CD4-positive, alpha-beta T cell treated with Interleukin-1 beta for 1 hour (primary cell): ENCODE measurements at regions not wholly inside any gene's neighbourhood (a gene's known extent, or its start where the extent isn't known, plus 50 kb on each side); places are given as distances from the start of the nearest gene placed in this dataset.

Source experiments
- DNase-seq, 2 donors: peaks; one replicate each; pipeline ENCODE4 v3.0.0-alpha.2; 2020 to 2022

GRCh38 chr10:130992802-130993523, 318.6 kb downstream of the TCERG1L start:
- no peak for DNase-seq

GRCh38 chr10:130993612-130994011, 317.9 kb downstream of the TCERG1L start:
- no peak for DNase-seq

GRCh38 chr10:130994191-130994590, 317.3 kb downstream of the TCERG1L start:
- DNase-seq = no peak

GRCh38 chr10:130994845-130995244, 316.7 kb downstream of the TCERG1L start:
- DNase-seq = no peak

GRCh38 chr10:130997267-130998045, 314.1 kb downstream of the TCERG1L start:
- no peak for DNase-seq

- no peak for DNase-seq
Observed at GRCh38 chr10:130998046-130998435, 313.5 kb downstream of the TCERG1L start.

- DNase-seq = no peak
Observed at GRCh38 chr10:130998642-130999041, 312.9 kb downstream of the TCERG1L start.

- DNase-seq = no peak
Observed at GRCh38 chr10:130999376-131000202, 311.9 kb downstream of the TCERG1L start.

GRCh38 chr10:131000244-131000643, 311.3 kb downstream of the TCERG1L start:
- DNase-seq = no peak

- no peak for DNase-seq
Observed at GRCh38 chr10:131000743-131001142, 310.8 kb downstream of the TCERG1L start.

GRCh38 chr10:131001438-131001837, 310.1 kb downstream of the TCERG1L start:
- no peak for DNase-seq

GRCh38 chr10:131002031-131002861, 309.3 kb downstream of the TCERG1L start:
- DNase-seq = no peak

- no peak for DNase-seq
Observed at GRCh38 chr10:131003455-131003854, 308.1 kb downstream of the TCERG1L start.

- no peak for DNase-seq
Observed at GRCh38 chr10:131004276-131004675, 307.2 kb downstream of the TCERG1L start.

GRCh38 chr10:131006458-131007256, 304.9 kb downstream of the TCERG1L start:
- DNase-seq = no peak

- DNase-seq = no peak
Observed at GRCh38 chr10:131009791-131010190, 301.7 kb downstream of the TCERG1L start.

- no peak for DNase-seq
Observed at GRCh38 chr10:131010965-131011575, 300.5 kb downstream of the TCERG1L start.

- DNase-seq = no peak
Observed at GRCh38 chr10:131011936-131012640, 299.4 kb downstream of the TCERG1L start.

GRCh38 chr10:131012641-131012985, 298.9 kb downstream of the TCERG1L start:
- no peak for DNase-seq

GRCh38 chr10:131013281-131013912, 298.1 kb downstream of the TCERG1L start:
- no peak for DNase-seq
